NK-92 (cell line): ENCODE measurements at regions not wholly inside any gene's neighbourhood (a gene's known extent, or its start where the extent isn't known, plus 50 kb on each side); places are given as distances from the start of the nearest gene placed in this dataset.
"Not testable (repeated sequence)": the region's sequence is repeated elsewhere in the genome, so short reads cannot be mapped to it uniquely, and the experiment has no call there.

Experiments
- DNase-seq: peaks from one replicate; lab custom pipeline; 2025; ENCODE audit not compliant: unreplicated experiment; lab: John Stamatoyannopoulos, UW

DNA sequence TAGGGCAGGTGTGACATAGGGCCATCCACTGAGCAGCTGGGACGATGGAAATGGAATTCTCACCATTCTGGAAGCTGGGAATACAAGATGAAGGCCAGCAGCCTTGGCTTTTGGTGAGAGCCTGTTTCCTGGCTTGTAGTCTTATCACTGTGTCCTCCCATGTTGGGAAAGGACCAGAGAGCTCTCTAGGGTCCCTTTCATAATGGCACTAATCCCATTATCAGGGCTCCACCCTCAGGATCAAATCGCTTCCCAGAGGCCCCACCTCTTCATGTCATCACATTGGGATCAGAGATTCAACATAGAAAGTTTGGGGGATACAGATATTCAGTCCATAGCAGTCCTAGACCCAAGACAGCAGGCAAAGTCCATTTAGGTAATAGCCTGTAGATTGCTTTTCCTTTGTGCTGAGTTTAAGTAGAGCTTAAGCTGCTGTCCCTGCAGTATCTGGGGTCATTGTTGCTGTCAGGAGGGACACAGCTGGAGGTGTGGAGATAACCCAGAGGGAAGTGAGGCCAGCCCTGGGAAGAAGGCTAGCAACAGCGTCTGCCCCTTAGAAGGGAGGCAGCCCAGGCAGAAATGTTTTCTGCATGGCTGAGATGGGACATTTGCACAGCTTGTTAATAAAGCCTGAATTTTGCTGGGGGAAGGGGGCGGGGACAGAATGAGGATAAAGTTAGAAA lies 136.5 kb upstream of the GPR12 start:
- DNase-seq, result no peak

DNA sequence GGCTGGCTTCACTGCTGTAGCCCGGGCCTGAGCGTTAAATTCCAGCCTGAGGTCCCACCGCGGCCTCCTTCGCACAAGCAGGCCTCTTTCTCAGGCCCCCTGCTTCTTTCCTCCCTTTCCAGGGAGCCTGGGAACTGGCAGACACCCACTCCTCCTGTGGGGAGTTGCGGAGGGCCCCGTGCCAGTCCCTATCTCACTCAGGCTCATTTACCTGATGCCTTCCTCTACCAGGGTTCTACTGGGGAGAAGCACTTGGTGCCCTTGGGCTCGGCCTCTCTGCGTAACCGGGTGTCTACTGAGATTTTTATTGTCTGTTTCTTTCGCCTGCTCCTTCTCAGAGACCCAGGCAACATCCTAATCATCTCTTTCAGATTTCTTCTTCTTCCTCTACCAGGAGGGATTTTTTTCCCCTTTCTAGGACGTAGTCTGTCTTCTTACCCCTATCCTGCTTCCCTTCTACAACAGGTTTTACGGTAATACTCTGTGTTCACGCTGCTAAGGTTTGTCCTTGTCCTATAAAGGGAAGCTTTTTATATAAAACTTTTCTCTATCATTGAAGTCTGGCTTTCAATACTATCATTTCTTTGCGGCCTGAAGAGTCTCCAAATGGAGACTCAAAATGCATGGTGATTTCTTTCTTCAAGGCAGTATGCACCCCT lies 135.4 kb upstream of the GPR12 start:
- no peak for DNase-seq

DNA sequence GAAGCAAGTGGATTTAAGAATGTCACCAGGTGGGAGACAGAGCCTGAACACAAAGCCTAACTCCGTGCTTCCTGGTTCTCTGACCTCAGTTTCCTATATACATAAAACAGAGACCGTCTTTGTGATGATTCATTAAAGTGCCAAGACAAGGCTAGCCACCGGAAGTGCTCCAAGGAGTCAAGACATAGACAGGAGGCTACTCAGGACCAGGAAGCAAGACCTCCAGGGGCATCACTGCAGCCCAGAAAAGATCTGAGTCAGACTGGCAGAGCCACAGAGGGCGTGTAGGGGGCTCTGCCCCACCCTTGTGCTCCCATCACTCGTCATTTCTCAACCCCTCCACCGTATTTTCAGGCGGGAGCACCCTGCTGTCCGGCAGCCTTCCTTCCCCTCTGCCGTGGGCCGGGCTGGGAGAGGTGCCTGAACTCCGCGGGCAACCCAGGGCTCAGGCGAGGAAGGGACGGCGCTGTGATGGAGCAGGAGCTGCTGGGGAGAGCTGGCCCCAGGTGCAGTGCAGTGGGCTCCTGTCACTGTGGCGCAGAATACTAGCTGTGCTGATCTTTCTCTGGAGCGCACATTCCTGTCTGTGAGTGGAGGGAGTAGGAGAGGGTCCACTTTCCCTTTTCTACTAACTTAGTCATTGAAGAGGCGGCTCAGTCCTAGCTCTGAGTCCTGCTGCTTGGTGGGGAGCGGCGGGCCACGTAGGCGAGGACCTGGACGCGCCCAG lies 134.7 kb upstream of the GPR12 start:
- no peak for DNase-seq

- no peak for DNase-seq
Measured at GRCh38 chr13:26888632-26889031, 128.0 kb upstream of the GPR12 start.

DNA sequence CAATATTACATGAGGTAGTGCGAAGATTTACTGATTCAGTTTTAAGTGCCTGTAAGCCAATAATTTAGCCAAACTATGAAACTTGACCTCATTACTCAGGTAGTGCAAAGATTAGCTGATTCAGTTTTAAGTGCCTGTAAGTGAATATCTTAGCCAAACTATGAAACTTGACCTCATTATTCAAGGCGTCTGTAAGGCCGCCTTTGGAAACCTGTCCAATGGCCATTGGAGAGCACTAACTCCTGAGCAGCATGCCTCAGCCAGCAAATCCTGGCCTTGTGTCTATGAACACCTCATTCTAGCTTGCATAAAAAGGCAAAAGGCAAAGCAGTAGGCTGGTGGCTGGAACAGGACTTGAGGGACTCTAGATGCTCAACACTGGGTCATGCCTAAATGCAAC lies 127.0 kb upstream of the GPR12 start:
- DNase-seq, result no peak

DNA sequence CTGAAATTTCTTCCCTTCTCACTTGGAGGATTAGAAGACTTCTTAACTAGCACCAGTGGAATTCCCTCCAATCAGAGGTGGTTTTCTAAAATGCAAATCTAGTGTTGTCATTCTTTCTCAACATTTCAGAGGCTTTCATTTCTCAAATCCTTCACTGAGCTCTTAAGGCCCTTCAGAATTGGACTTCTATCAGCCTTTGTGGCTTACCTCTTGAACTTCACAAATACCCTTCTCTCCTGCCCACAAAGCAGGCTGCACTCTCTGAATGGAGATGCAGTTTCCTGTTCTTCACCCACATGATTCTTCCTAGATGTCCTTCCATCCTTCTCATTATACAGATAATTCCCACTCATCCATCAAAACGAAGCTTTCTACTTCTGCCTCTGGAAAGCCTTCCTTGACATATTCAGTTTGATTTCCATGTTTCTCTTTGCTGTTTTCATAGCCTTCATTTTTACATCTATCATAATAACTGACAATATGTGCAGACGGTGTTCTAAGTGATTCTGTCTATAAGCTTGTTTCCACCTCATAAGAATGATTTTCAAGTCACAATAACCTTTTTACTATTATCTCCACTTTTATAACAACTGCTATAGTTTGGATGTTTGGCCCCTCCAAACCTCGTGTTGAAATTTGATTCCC lies 123.1 kb upstream of the GPR12 start:
- DNase-seq, result no peak

- DNase-seq, result no peak
Measured at GRCh38 chr13:26882731-26883130, 122.1 kb upstream of the GPR12 start.

GRCh38 chr13:26881154-26881553 lies 120.6 kb upstream of the GPR12 start:
- DNase-seq, result no peak

GRCh38 chr13:26880735-26881134 lies 120.1 kb upstream of the GPR12 start:
- no peak for DNase-seq

GRCh38 chr13:26878438-26878837 lies 117.9 kb upstream of the GPR12 start:
- no peak for DNase-seq

GRCh38 chr13:26873386-26873698 lies 112.8 kb upstream of the GPR12 start:
- DNase-seq, result no peak

DNA sequence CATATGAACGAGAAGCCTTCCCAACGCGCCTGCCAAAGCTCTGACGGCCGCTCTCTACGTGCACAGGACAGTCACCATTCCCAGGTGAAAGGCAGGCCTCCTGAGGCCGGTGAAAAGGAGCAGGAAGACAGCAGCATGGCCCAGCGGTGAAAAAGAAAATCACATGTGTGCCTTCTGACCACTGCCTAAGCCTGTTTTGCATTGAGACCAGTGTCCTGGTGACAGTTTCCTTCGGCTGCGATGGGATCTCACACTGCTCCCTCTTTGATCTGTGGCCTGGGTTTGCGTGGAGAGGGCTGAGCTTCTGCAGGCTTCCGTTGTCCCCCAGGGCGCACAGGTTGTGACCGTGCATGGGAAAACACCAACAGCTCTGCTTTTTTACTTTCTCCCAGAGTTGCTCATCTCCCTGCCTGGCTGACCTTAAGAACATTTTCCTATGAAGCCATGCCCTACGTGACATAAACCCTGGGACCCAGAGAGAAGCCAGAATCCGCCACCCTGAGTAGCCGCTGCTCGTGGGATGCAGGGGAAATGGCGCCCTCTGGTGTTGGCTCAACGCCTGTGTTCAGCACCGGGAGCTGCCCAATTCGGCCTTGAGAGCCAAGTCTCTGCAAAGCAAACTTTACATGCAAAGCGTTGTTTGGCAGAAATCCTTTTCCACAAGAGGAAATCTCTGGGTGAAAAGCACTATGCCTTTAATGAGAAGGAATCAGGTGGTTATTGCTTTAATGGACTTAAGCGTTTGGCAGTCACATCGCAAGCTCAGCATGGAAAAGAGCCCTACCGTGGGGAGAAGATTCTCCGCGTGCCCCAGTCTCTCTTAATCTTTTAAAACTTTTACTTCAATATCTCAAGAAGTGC lies 112.2 kb upstream of the GPR12 start:
- DNase-seq, result no peak

DNA sequence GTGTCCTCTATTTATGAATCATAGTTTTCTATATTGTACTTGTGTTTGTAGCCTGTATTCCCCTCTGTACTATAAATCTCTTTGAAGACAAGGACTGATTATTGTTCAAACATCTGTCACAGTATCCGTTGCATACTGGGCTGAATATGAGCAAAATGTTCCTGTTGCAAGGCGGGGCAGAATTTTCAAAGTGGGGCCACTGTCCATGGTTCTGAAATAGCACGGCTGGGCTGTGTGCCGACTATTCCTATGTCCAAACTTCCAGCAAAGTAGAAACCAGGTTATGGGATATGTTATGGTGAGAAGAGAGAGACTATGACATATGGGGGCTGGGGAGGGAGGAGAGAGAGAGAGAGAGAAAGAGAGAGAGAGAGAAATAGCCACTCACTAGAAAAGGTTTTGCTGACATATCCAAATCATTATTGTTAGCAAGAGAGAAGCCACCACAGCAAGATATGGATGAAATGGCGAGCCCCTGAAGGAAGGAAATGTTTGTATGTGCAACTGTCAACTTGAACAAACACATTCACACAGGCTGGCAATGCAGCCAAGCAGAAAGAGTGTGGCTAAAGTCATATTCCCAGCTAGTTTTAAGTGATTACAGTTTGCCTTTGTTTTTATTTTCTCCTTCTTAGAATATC lies 107.0 kb upstream of the GPR12 start:
- DNase-seq, result no peak

- no peak for DNase-seq
Measured at GRCh38 chr13:26864576-26864975, 104.0 kb upstream of the GPR12 start.

DNA sequence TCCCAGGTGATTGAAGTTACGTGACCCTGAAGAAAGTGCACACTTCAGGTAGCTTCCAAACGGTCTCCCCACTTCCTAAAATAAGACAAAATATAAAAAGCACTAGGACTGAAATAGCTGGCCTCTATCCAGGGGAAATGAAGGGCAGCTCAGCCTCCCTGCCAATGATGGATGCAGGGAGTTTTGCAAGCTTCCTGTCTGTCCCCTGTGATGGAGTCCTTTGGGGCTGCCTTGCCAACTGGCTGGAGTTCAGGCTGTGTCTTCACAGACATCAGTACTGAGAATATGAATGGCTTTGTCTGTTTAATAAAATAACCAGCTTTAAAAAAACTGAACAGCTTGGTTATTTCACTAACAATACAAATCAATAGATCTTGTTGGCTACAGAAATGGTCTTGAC lies 101.4 kb upstream of the GPR12 start:
- no peak for DNase-seq

DNA sequence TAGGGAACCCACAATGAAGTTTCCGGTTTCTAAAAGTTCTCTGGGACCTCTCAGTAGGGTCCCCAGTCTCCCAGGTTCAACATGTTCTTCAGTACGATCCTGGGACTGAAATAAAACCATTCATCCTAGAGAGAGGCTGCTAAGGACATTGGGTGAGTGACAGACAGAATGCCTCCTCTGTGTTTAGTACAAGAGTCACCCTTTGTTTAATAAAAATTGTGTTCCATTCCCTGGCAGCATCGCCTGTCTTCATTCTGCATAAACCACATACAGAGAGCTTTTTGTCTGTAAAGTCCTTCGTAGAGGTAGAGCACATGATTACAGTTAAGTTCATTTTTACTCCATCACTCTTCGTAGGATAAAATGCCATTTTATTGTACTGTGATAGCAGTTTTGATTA lies 95.3 kb upstream of the GPR12 start:
- no peak for DNase-seq

- no peak for DNase-seq
Measured at GRCh38 chr13:26855071-26855470, 94.5 kb upstream of the GPR12 start.

- no peak for DNase-seq
Measured at GRCh38 chr13:26853323-26853722, 92.7 kb upstream of the GPR12 start.

DNA sequence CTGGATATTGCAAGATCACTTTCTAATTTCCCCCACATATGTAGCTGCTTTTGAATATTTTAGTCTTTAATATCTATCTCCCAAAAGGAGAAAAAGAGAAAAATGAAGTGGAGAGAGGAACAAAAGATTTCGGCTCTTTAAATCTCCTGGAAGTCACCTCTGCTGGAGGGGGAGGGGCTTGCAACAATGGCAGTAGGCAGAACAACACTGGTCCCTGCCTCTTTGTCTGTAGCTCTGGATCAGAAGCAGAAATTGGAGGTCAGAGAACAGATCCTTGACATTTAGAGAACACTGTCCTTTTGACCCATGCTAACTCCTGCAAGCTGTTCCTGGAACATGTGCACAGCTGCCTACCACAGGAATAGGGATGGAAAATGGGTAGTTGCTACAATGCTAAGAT lies 86.7 kb upstream of the GPR12 start:
- DNase-seq, result no peak

GRCh38 chr13:26845063-26845462 lies 84.5 kb upstream of the GPR12 start:
- DNase-seq, result not testable (repeated sequence)

GRCh38 chr13:26839682-26840081 lies 79.1 kb upstream of the GPR12 start:
- DNase-seq, result no peak
